HEK293T (cell line): ENCODE measurements at regions not wholly inside any gene's neighbourhood (a gene's known extent, or its start where the extent isn't known, plus 50 kb on each side); places are given as distances from the start of the nearest gene placed in this dataset.
"Not testable (repeated sequence)": the region's sequence is repeated elsewhere in the genome, so short reads cannot be mapped to it uniquely, and the experiment has no call there.

Experiments
- CTCF ChIA-PET: fragments of 350-600 bp; formaldehyde crosslinking; extraction: SDS; loops from one replicate; lab custom pipeline; 2021; ENCODE audit warnings: antibody characterized with exemption, inconsistent platforms; lab: Yijun Ruan, JAX
- POLR2A ChIA-PET: fragments of 350-600 bp; formaldehyde crosslinking; extraction: SDS; loops from one replicate; lab custom pipeline; 2020; ENCODE audit warnings: antibody characterized with exemption, inconsistent platforms; lab: Yijun Ruan, JAX
- DNase-seq: peaks from one replicate; pipeline ENCODE4 v3.0.0; 2012; ENCODE audit warnings: mixed read lengths; ENCODE audit errors: extremely low spot score
- ARNT ChIP-seq: fragments of 450-650 bp; IDR thresholded peaks from 2 replicates; pipeline ENCODE4 v1.6.1; 2017; ENCODE audit warnings: mild to moderate bottlenecking
- BHLHE40 ChIP-seq: fragments of 450-650 bp; IDR thresholded peaks from 2 replicates; pipeline ENCODE4 v1.6.1; 2016; ENCODE audit warnings: mild to moderate bottlenecking, moderate library complexity, borderline replicate concordance
- CTBP1 ChIP-seq: fragments of 450-650 bp; IDR thresholded peaks from 2 replicates; pipeline ENCODE4 v1.6.1; 2016; ENCODE audit warnings: borderline replicate concordance
- ELF4 ChIP-seq: fragments of 450-650 bp; IDR thresholded peaks from 2 replicates; pipeline ENCODE4 v1.6.1; 2017; ENCODE audit warnings: antibody characterized with exemption
- FOXA1 ChIP-seq: fragments of 450-650 bp; IDR thresholded peaks from 2 replicates; pipeline ENCODE4 v1.6.1; 2016; ENCODE audit warnings: mild to moderate bottlenecking
- FOXK2 ChIP-seq: fragments of 450-650 bp; IDR thresholded peaks from 2 replicates; pipeline ENCODE4 v1.6.1; 2016; ENCODE audit warnings: mild to moderate bottlenecking
- FOXM1 ChIP-seq: fragments of 450-650 bp; IDR thresholded peaks from 2 replicates; pipeline ENCODE4 v1.6.1; 2017; ENCODE audit warnings: mild to moderate bottlenecking, borderline replicate concordance
- HDGF ChIP-seq: fragments of 450-650 bp; IDR thresholded peaks from 2 replicates; pipeline ENCODE4 v1.6.1; 2017; ENCODE audit warnings: antibody characterized with exemption, borderline replicate concordance
- L3MBTL2 ChIP-seq: fragments of 450-650 bp; conservative IDR thresholded peaks from 2 replicates; pipeline ENCODE4 v1.6.1; 2016; ENCODE audit warnings: mild to moderate bottlenecking
- LEF1 ChIP-seq: fragments of 450-650 bp; IDR thresholded peaks from 2 replicates; pipeline ENCODE4 v1.6.1; 2017; ENCODE audit warnings: mild to moderate bottlenecking, borderline replicate concordance
- NFRKB ChIP-seq: fragments of 450-650 bp; IDR thresholded peaks from 2 replicates; pipeline ENCODE4 v1.6.1; 2016; ENCODE audit warnings: mild to moderate bottlenecking, moderate library complexity
- SP1 ChIP-seq: fragments of 450-650 bp; IDR thresholded peaks from 2 replicates; pipeline ENCODE4 v1.6.1; 2017
- SUZ12 ChIP-seq: fragments of 450-650 bp; IDR thresholded peaks from 2 replicates; pipeline ENCODE4 v1.6.1; 2016; ENCODE audit warnings: mild to moderate bottlenecking
- TARDBP ChIP-seq: fragments of 450-650 bp; IDR thresholded peaks from 2 replicates; pipeline ENCODE4 v1.6.1; 2016
- ZNF384 ChIP-seq: fragments of 450-650 bp; IDR thresholded peaks from 2 replicates; pipeline ENCODE4 v1.6.1; 2016
- TF ChIP-seq, protein P1 (sequence below): fragments of 450-650 bp; IDR thresholded peaks from 2 replicates; pipeline ENCODE4 v1.6.1; 2016

DNA sequence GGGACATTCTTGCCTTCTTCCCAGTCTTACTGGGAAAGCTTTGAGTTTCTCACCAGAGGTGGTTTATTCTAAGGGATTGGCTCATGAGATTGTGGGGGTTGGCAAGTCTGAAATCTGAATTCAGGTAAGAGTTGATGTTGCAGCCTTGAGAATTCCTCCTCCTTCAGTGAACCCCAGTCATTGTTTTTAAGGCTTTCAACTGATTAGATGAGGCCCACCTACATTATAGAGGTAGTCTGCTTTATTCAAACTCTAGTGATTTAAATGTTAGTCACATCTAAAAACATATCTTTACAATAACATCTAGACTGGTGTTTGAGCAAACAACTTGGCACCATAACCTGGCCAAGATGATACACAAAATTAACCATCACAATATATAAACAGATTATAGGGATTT lies 156.5 kb upstream of the MED14 start:
- TF ChIP-seq, protein P1, sequence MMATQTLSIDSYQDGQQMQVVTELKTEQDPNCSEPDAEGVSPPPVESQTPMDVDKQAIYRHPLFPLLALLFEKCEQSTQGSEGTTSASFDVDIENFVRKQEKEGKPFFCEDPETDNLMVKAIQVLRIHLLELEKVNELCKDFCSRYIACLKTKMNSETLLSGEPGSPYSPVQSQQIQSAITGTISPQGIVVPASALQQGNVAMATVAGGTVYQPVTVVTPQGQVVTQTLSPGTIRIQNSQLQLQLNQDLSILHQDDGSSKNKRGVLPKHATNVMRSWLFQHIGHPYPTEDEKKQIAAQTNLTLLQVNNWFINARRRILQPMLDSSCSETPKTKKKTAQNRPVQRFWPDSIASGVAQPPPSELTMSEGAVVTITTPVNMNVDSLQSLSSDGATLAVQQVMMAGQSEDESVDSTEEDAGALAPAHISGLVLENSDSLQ, result no peak
- TF ChIP-seq LEF1 (no peak), BHLHE40 (no peak), ELF4 (no peak), HDGF (no peak), SP1 (no peak), NFRKB (no peak), ZNF384 (no peak), L3MBTL2 (no peak), ARNT (no peak)
- ChIA-PET CTCF (no interaction called here), POLR2A (no interaction called here)
- no peak for DNase-seq

DNA sequence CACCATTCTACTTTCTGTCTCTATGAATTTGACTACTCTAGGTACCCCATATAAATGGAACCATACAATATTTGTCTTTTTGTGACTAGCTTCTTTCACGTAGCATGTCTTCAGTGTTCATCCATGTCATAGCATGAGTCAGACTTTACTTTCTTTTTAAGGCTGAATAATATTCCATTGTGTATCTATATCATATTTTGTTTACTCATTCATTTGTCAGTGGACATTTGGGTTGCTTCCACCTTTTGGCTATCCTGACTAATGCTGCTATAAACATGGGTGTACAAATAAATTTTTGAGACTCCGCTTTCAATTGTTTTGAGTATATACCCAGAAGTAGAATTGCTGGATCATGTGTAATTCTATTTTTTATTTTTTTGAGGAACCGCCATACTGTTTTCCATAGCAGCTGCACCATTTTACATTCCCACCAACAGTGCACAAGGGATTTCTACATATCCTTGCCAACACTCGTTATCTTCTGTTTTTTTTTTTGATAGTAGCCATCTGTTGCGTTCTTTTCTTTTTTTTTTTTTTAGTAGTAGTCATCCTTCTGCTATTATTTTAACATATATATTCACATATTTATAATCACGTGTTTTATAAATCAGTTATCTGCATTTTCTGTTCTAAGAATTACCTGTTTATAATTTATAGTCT lies 158.0 kb upstream of the MED14 start:
- ChIA-PET CTCF (no interaction called here), POLR2A (no interaction called here)
- TF ChIP-seq, protein P1, result no peak
- TF ChIP-seq SUZ12, result no peak
- no peak for TF ChIP-seq LEF1
- TF ChIP-seq NFRKB, result no peak
- no peak for TF ChIP-seq FOXK2
- no peak for TF ChIP-seq ZNF384
- DNase-seq, result no peak

DNA sequence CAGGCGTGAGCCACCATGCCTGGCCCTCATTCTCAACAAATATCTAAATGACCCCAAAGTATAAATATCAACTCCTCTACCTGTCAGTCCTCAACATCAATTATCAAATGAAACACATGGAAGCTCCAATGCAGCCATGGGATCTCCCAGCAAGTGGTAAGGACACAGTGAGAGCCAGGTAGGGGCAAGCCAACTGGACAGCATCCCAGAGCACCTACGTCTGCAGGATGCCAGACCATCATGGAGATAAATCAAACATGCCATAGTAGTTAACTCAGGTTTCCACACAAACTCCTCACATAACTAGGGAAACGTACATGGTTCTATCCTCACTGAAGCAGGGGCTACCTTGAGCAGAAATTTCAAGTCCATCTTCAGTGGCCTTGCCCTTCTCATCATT lies 159.9 kb upstream of the MED14 start:
- DNase-seq, result no peak
- POLR2A ChIA-PET, result no interaction called here
- CTCF ChIA-PET, result no interaction called here
- TF ChIP-seq LEF1, result no peak
- TF ChIP-seq CTBP1, result no peak
- TF ChIP-seq FOXK2, result no peak
- TF ChIP-seq L3MBTL2, result no peak
- TF ChIP-seq ZNF384, result no peak
- TF ChIP-seq TARDBP, result no peak
- no peak for TF ChIP-seq HDGF
- no peak for TF ChIP-seq FOXM1
- no peak for TF ChIP-seq ELF4
- TF ChIP-seq ARNT, result no peak
- no peak for TF ChIP-seq NFRKB
- TF ChIP-seq BHLHE40, result no peak
- no peak for TF ChIP-seq FOXA1
- TF ChIP-seq, protein P1, result no peak
- TF ChIP-seq SP1, result no peak
- TF ChIP-seq SUZ12, result no peak

DNA sequence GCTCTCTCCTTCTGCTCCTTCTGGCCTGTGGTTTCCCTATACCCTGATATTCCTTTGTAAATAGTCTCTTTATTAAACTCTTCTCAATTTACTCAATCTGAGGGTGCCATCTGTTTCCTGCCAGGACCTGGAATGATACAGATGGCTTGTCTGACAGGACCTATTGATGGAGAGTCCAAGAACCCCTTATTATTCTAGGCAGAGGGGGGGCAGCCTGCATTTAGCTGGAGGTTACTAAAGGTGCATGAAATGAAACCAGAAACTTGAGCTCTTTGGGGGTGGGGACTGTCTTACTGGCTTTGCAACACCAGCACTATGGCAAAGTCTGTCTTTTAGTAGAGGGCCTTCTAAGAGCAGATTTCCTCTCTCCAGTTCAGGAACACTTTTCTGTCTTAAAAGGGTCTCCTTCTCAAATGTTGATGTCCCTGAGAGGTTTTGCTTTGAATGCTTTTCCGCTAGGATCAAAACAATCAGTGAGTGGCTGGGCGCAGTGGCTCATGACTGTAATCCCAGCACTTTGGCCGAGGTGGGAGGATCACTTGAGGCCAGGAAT lies 162.5 kb upstream of the MED14 start:
- TF ChIP-seq FOXK2 (no peak), FOXM1 (no peak), LEF1 (no peak), ELF4 (no peak), ARNT (no peak), BHLHE40 (no peak), CTBP1 (no peak), FOXA1 (no peak), L3MBTL2 (no peak), SP1 (no peak), TARDBP (no peak), SUZ12 (no peak), ZNF384 (no peak), NFRKB (no peak), HDGF (no peak)
- TF ChIP-seq, protein P1, result no peak
- DNase-seq, result no peak
- CTCF ChIA-PET, result no interaction called here
- POLR2A ChIA-PET, result no interaction called here

DNA sequence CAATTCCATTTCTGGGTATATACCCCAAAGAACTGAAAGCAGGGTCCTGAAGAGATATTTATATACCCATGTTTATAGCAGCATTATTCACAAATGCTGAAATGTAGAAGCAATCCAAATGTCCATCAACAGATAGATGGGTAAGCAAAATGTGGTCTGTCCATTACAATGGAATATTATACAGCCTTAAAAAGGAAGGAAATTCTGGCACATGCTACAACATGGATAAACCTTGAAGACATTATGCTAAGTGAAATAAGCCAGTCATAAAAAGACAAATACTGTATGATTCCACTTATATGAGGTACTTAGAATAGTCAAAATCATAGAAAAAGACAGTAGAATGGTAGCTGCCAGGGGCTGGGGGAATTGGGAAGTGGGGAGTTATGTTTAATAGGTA lies 169.4 kb upstream of the MED14 start:
- POLR2A ChIA-PET, result not testable (repeated sequence)

DNA sequence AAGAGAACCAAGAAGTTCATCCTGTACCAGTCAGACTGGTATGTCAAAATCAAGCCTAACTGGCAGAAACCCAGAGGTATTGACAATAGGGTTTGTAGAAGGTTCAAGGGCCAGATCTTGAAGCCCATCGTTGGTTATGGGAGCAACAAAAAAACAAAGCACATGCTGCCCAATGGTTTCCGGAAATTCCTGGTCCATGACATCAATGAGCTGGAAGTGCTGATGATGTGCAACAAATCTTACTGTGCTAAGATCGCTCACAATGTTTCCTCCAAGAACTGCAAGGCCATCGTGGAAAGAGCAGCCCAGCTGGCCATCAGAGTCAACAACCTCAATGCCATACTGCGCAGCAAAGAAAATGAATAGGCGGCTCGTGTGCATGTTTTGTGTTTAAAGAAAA lies 172.7 kb upstream of the MED14 start:
- CTCF ChIA-PET, result no interaction called here
- DNase-seq, result no peak
- TF ChIP-seq ZNF384, result no peak
- TF ChIP-seq BHLHE40, result no peak
- TF ChIP-seq FOXM1, result no peak
- TF ChIP-seq TARDBP, result no peak
- no peak for TF ChIP-seq ELF4
- no peak for TF ChIP-seq HDGF
- no peak for TF ChIP-seq L3MBTL2
- TF ChIP-seq, protein P1, result no peak
- TF ChIP-seq FOXK2, result no peak
- no peak for TF ChIP-seq NFRKB
- no peak for TF ChIP-seq SP1
- no peak for TF ChIP-seq SUZ12
- no peak for TF ChIP-seq LEF1
- no peak for TF ChIP-seq FOXA1
- no peak for TF ChIP-seq ARNT
- POLR2A ChIA-PET, result no interaction called here

More for the DNA sequence above, 169.4 kb upstream of the MED14 start:
- DNase-seq, CTCF ChIA-PET: not testable (repeated sequence)
